Mucosa of descending colon (tissue), 3 donors: ENCODE measurements at regions not wholly inside any gene's neighbourhood (a gene's known extent, or its start where the extent isn't known, plus 50 kb on each side); places are given as distances from the start of the nearest gene placed in this dataset.
A peak's percentile ranks its signal among the peaks of the same experiment; 100 is the strongest.

Experiments used
- ATAC-seq: fragments of 200-7000 bp; cut with Tn5 transposase; one replicate; pipeline ENCODE4 v1.9.1; 2020; ENCODE audit warnings: mild to moderate bottlenecking, moderate library complexity
- DNase-seq, 3 donors: peaks; one replicate each; pipeline ENCODE4 v3.0.0-alpha.2; 2020
- H3K36me3 ChIP-seq: fragments of 200-600 bp; one replicate; pipeline ENCODE4 v1.8.0; 2021; ENCODE audit warnings: low read depth, mild to moderate bottlenecking
- H3K4me1 ChIP-seq: fragments of 200-600 bp; one replicate; pipeline ENCODE4 v1.8.0; 2021; ENCODE audit warnings: low read depth, mild to moderate bottlenecking
- H3K4me3 ChIP-seq: fragments of 200-600 bp; one replicate; pipeline ENCODE4 v1.8.0; 2021; ENCODE audit warnings: mild to moderate bottlenecking
- H3K9me3 ChIP-seq: fragments of 200-600 bp; one replicate; pipeline ENCODE4 v1.8.0; 2021; ENCODE audit warnings: mild to moderate bottlenecking
- CTCF ChIP-seq: fragments of 200-600 bp; IDR thresholded peaks from one replicate; pipeline ENCODE4 v1.8.0; 2022; ENCODE audit warnings: antibody characterized with exemption, mild to moderate bottlenecking
- intact Hi-C, 2 donors: fragments of 100-400 bp; cut with DNase I in 1 of 2; cut with micrococcal nuclease in 1 of 2; formaldehyde crosslinking; loops; one replicate each; pipeline versions ENCODE4 v1.11.0 to v1.11.1; 2022; cut with DNase I, micrococcal nuclease
- donor health status: DM: no; HTN: no; CAD: no; lungs with moderate emphysema.
- donor health status: DM: no; HTN: no; CAD: no.
- donor health status: DM: no; HTN: yes; CAD: no.

- Histone ChIP-seq H3K36me3 (no peaks in the 10 kb centered on the region), H3K4me1 (no peaks in the 10 kb centered on the region), H3K4me3 (no peak overlapping the region), H3K9me3 (no peaks in the 10 kb centered on the region)
- TF ChIP-seq CTCF: no peak
- no peak for DNase-seq
- no peak for ATAC-seq
- intact Hi-C loops: no loop called here
Measured at GRCh38 chr3:127445581-127446343, 144.8 kb downstream of the TPRA1 start.

GRCh38 chr3:127444761-127445160, 145.8 kb downstream of the TPRA1 start:
- TF ChIP-seq CTCF: no peak
- ATAC-seq (no peak), DNase-seq (no peak)
- intact Hi-C loops: no loop called here
- H3K36me3 ChIP-seq: no peaks in the 10 kb centered on the region
- no peak overlapping the region for H3K4me3 ChIP-seq
- H3K9me3 ChIP-seq: no peaks in the 10 kb centered on the region
- H3K4me1 ChIP-seq: no peaks in the 10 kb centered on the region

GRCh38 chr3:127443581-127444375, 146.8 kb downstream of the TPRA1 start:
- ATAC-seq: no peak
- Histone ChIP-seq H3K36me3 (no peaks in the 10 kb centered on the region), H3K4me3 (no peak overlapping the region), H3K4me1 (no peaks in the 10 kb centered on the region), H3K9me3 (no peaks in the 10 kb centered on the region)
- DNase-seq: peak in 1 of 3 donors; percentile 15
- no peak for TF ChIP-seq CTCF
- intact Hi-C loops: no loop called here

GRCh38 chr3:127442506-127442905, 148.0 kb downstream of the TPRA1 start:
- Histone ChIP-seq H3K9me3 (no peaks in the 10 kb centered on the region), H3K4me1 (no peaks in the 10 kb centered on the region), H3K4me3 (no peak overlapping the region), H3K36me3 (no peaks in the 10 kb centered on the region)
- ATAC-seq (no peak), DNase-seq (no peak)
- no peak for TF ChIP-seq CTCF
- intact Hi-C loops: no loop called here

GRCh38 chr3:127441764-127442163, 148.8 kb downstream of the TPRA1 start:
- intact Hi-C loops: no loop called here

More at GRCh38 chr3:127441764-127442163, 148.8 kb downstream of the TPRA1 start:
- H3K9me3 ChIP-seq: no peaks in the 10 kb centered on the region
- no peak for TF ChIP-seq CTCF
- H3K36me3 ChIP-seq: no peaks in the 10 kb centered on the region
- H3K4me3 ChIP-seq: no peak overlapping the region
- no peaks in the 10 kb centered on the region for H3K4me1 ChIP-seq
- no peak for DNase-seq
- ATAC-seq: no peak
